ENCODE measurements at regions not wholly inside any gene's neighbourhood (a gene's known extent, or its start where the extent isn't known, plus 50 kb on each side); places are given as distances from the start of the nearest gene placed in this dataset.

- DNase-seq: peak; percentile 27
Observed at GRCh38 chr9:135414293-135414692, 65.3 kb upstream of the PPP1R26 start.

GRCh38 chr9:135415586-135415985 lies 64.0 kb upstream of the PPP1R26 start:
- DNase-seq: peak; percentile 11

- DNase-seq: peak; percentile 19
Observed at GRCh38 chr9:135416664-135417290, 62.8 kb upstream of the PPP1R26 start.

- no peak for DNase-seq
Observed at GRCh38 chr9:135418161-135418560, 61.4 kb upstream of the PPP1R26 start.

- no peak for DNase-seq
Observed at GRCh38 chr9:135419106-135419505, 60.5 kb upstream of the PPP1R26 start.

- no peak for DNase-seq
Observed at GRCh38 chr9:135422341-135422944, 57.1 kb upstream of the PPP1R26 start.

GRCh38 chr9:135423725-135424124 lies 55.9 kb upstream of the PPP1R26 start:
- DNase-seq: no peak

All from 8988T (cell line).